OCI-LY3 (cell line): ENCODE measurements at regions not wholly inside any gene's neighbourhood (a gene's known extent, or its start where the extent isn't known, plus 50 kb on each side); places are given as distances from the start of the nearest gene placed in this dataset.

ENCODE experiments used
- EZH2phosphoT487 ChIP-seq: fragments of 200-600 bp; shearing (Covaris generic); IDR thresholded peaks from 2 replicates; pipeline ENCODE4 v1.6.1; 2018; ENCODE audit warnings: antibody characterized with exemption, mixed run types, low read depth
- TF ChIP-seq, protein P1 (sequence below): fragments of 200-600, 300-600 bp; sonication (generic); IDR thresholded peaks from 2 replicates; pipeline ENCODE4 v1.5.1; 2014; ENCODE audit warnings: antibody characterized with exemption, low read length, low read depth

DNA sequence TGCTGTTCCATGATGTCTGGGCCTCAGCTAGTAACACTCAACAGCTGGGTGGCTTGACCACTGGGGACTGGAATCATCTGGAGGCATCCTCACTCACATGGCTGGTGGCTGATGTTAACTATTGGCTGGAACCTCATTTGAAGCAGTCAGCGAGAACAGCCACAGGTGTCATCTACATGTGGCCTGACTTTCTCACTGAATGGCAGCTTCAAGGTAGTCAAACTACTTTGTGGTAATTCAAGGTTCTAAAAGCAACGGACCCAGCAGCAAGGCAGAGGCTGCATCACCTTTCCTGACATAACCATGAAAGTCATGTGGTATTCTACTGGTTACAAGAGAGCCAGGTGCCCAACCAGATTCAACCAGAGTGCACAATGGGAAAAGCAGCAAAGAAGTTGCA lies 115.9 kb upstream of the DST start:
- TF ChIP-seq, protein P1, sequence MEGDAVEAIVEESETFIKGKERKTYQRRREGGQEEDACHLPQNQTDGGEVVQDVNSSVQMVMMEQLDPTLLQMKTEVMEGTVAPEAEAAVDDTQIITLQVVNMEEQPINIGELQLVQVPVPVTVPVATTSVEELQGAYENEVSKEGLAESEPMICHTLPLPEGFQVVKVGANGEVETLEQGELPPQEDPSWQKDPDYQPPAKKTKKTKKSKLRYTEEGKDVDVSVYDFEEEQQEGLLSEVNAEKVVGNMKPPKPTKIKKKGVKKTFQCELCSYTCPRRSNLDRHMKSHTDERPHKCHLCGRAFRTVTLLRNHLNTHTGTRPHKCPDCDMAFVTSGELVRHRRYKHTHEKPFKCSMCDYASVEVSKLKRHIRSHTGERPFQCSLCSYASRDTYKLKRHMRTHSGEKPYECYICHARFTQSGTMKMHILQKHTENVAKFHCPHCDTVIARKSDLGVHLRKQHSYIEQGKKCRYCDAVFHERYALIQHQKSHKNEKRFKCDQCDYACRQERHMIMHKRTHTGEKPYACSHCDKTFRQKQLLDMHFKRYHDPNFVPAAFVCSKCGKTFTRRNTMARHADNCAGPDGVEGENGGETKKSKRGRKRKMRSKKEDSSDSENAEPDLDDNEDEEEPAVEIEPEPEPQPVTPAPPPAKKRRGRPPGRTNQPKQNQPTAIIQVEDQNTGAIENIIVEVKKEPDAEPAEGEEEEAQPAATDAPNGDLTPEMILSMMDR = no peak
- TF ChIP-seq EZH2phosphoT487 = no peak
